HG03460 (cell line): ENCODE measurements at regions not wholly inside any gene's neighbourhood (a gene's known extent, or its start where the extent isn't known, plus 50 kb on each side); places are given as distances from the start of the nearest gene placed in this dataset.

Source experiments
- ATAC-seq: cut with Tn5 transposase; IDR thresholded peaks from one replicate; pipeline ENCODE4 v1.9.1; 2021; ENCODE audit not compliant: unreplicated experiment

GRCh38 chr10:71042699-71043098 lies 154.3 kb upstream of the PCBD1 start:
- no peak for ATAC-seq

- no peak for ATAC-seq
Observed at GRCh38 chr10:71043858-71044257, 155.5 kb upstream of the PCBD1 start.

GRCh38 chr10:71044720-71045119 lies 156.4 kb upstream of the PCBD1 start:
- no peak for ATAC-seq

- ATAC-seq: no peak
Observed at GRCh38 chr10:71045204-71045809, 156.9 kb upstream of the PCBD1 start.

- no peak for ATAC-seq
Observed at GRCh38 chr10:71045936-71046335, 157.6 kb upstream of the PCBD1 start.

GRCh38 chr10:71046747-71047146 lies 158.4 kb upstream of the PCBD1 start:
- ATAC-seq: no peak

GRCh38 chr10:71048971-71049615 lies 160.7 kb upstream of the PCBD1 start:
- ATAC-seq: no peak

- ATAC-seq: no peak
Observed at GRCh38 chr10:71049994-71050393, 161.6 kb upstream of the PCBD1 start.

- ATAC-seq: no peak
Observed at GRCh38 chr10:71052076-71052660, 160.2 kb upstream of the UNC5B start.

GRCh38 chr10:71052708-71053107 lies 159.7 kb upstream of the UNC5B start:
- no peak for ATAC-seq

GRCh38 chr10:71053169-71053895 lies 159.0 kb upstream of the UNC5B start:
- no peak for ATAC-seq

GRCh38 chr10:71058308-71058707 lies 154.1 kb upstream of the UNC5B start:
- ATAC-seq: no peak

- no peak for ATAC-seq
Observed at GRCh38 chr10:71059054-71059818, 153.1 kb upstream of the UNC5B start.

GRCh38 chr10:71059943-71060342 lies 152.4 kb upstream of the UNC5B start:
- ATAC-seq: no peak

GRCh38 chr10:71060476-71061426 lies 151.6 kb upstream of the UNC5B start:
- no peak for ATAC-seq

- ATAC-seq: no peak
Observed at GRCh38 chr10:71061472-71061871, 150.9 kb upstream of the UNC5B start.

GRCh38 chr10:71062156-71062555 lies 150.2 kb upstream of the UNC5B start:
- no peak for ATAC-seq

GRCh38 chr10:71063401-71063800 lies 149.0 kb upstream of the UNC5B start:
- no peak for ATAC-seq

- no peak for ATAC-seq
Observed at GRCh38 chr10:71064413-71065118, 147.8 kb upstream of the UNC5B start.
